Peyer's patch (tissue), 4 donors: ENCODE measurements at regions not wholly inside any gene's neighbourhood (a gene's known extent, or its start where the extent isn't known, plus 50 kb on each side); places are given as distances from the start of the nearest gene placed in this dataset.
"Not testable (repeated sequence)": the region's sequence is repeated elsewhere in the genome, so short reads cannot be mapped to it uniquely, and the experiment has no call there.

ENCODE experiments used
- DNase-seq, 3 donors: peaks; one replicate each; pipeline ENCODE4 v3.0.0-alpha.2; 2017 to 2019
- H3K27ac ChIP-seq, 4 donors: fragments of 200-600 bp; sonication (generic); one replicate each; pipeline ENCODE4 v1.5.1; 2016 to 2019
- H3K27me3 ChIP-seq, 2 donors: fragments of 200-600 bp; sonication (generic); one replicate each; pipeline ENCODE4 v1.5.1; 2019
- H3K36me3 ChIP-seq, 3 donors: fragments of 200-600 bp; sonication (generic); one replicate each; pipeline ENCODE4 v1.5.1; 2016 to 2019
- H3K4me1 ChIP-seq, 4 donors: fragments of 200-600 bp; sonication (generic); one replicate each; pipeline ENCODE4 v1.5.1; 2016 to 2019
- H3K4me3 ChIP-seq, 4 donors: fragments of 200-600 bp; sonication (generic); 1 replicate in 3 of 4; 2 replicates in 1 of 4; pipeline ENCODE4 v1.5.1; 2016 to 2019; ENCODE audit warnings: mild to moderate bottlenecking in 1 of 4
- H3K9me3 ChIP-seq, 4 donors: fragments of 200-600 bp; sonication (generic); one replicate each; pipeline ENCODE4 v1.5.1; 2016 to 2019; ENCODE audit warnings: mild to moderate bottlenecking in 1 of 4
- small RNA-seq, 2 donors: library from RNA; depleted of rRNA; stranded (forward); fragments of <200 nt; gene quantifications; one replicate each; pipeline ENCODE3, GENCODE V24; 2016

DNA sequence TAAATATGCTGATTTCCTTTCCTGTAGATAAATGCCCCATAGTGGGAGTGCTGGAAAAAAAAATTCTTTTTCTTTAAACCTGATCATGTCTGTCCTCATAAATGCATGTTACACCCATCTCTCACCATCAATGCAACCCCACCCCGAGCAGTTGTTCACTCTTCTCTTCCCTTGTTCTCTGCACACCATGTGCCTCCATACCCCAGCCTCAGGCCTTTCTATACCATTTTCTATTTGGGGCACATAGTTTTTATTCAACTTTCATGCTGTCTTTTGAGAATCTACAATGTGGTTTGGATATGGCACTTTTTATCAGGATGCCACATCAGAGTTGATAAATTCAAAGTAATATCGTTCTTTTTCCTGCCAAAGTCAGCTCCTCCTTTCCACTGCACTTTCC lies 202.6 kb downstream of the POTED start:
- H3K36me3 ChIP-seq, H3K27ac ChIP-seq, H3K9me3 ChIP-seq, H3K27me3 ChIP-seq, DNase-seq, H3K4me1 ChIP-seq, H3K4me3 ChIP-seq: not testable (repeated sequence)

DNA sequence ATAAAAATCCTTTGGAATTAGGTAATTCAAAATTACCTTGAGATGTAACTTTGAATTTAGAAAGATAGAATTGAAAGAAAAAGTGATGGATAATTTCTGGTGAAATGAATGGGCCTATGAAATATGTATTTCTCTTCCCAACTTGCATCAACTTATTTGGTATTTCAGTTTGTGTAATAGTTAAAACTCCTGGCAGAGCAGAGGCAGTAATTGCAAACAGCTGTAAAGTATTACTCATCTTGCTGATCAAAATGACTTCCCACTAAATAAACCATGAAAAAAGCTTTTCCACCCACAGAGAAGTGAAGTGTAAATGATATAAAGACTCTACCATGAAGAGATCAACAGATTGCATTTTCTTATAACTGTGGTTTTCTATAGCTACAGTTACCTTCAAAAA lies 201.0 kb downstream of the POTED start:
- not testable (repeated sequence) for H3K36me3 ChIP-seq, H3K4me3 ChIP-seq, H3K4me1 ChIP-seq, H3K27me3 ChIP-seq, H3K9me3 ChIP-seq, DNase-seq, H3K27ac ChIP-seq

DNA sequence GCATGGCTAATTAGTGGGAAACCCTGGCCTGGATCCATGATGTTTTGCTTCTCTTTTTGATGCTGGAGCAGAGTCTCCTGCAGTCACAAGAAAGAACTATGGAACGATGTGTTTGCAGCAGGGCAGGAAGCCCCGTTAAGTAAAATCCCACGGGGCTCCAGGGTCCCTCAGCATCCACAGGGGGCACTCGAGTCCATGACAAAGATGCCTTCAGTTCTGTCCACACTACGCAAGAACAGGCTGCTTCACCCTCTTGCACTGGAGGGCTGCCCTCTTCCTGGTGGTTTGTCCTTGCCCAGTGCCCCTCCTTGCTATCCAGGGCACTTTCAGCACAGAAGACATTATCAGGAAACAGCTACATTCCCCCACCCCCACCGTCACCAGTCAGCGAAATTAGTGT lies 196.9 kb downstream of the POTED start:
- not testable (repeated sequence) for H3K36me3 ChIP-seq, H3K4me3 ChIP-seq, H3K27me3 ChIP-seq, H3K27ac ChIP-seq, H3K9me3 ChIP-seq, H3K4me1 ChIP-seq, DNase-seq

DNA sequence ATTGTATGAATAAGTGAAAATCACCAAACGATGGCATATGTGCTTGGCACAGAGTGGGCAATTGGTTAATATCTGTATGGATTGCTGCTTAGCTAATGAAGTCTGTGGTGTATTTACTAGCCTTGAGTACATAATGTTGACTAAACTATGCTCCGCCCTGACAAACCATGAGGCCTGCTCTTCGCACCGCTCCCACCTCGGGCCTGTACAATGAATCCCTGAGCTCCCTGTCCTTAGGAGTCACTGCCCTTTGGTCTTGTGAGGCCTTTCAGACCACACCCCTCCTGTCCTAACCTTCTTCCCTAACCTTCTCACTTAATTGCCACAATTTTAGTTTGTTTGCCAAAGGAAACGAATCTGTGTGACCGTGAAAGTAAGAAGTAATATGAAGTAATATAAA lies 193.2 kb downstream of the POTED start:
- not testable (repeated sequence) for DNase-seq

More for the DNA sequence above, 193.2 kb downstream of the POTED start:
- H3K27ac ChIP-seq, H3K4me3 ChIP-seq, H3K9me3 ChIP-seq, H3K36me3 ChIP-seq, H3K27me3 ChIP-seq, H3K4me1 ChIP-seq: not testable (repeated sequence)

Small RNAs in the stretch of these regions (small RNA-seq; reads per million reads assigned to genes)
- 0 reads per million in 2 donors for gene RNU6-954P
- 0 reads per million in 2 donors for gene ZNF114P1
